ENCODE measurements at regions not wholly inside any gene's neighbourhood (a gene's known extent, or its start where the extent isn't known, plus 50 kb on each side); places are given as distances from the start of the nearest gene placed in this dataset.

- peak in 2 of 4 experiments; percentile 5 to 6 for DNase-seq
Observed at GRCh38 chr3:159130108-159130507, 328.3 kb downstream of the MFSD1 start.

- no peak for DNase-seq
Observed at GRCh38 chr3:159131376-159131775, 329.5 kb downstream of the MFSD1 start.

GRCh38 chr3:159137949-159138348, 336.1 kb downstream of the MFSD1 start:
- no peak for DNase-seq

- DNase-seq, result no peak
Observed at GRCh38 chr3:159139326-159139725, 337.5 kb downstream of the MFSD1 start.

GRCh38 chr3:159144472-159144871, 342.6 kb downstream of the MFSD1 start:
- no peak for DNase-seq

- DNase-seq, result no peak
Observed at GRCh38 chr3:159144891-159145290, 343.0 kb downstream of the MFSD1 start.

GRCh38 chr3:159146392-159146791, 344.5 kb downstream of the MFSD1 start:
- no peak for DNase-seq

- DNase-seq, result no peak
Observed at GRCh38 chr3:159146856-159147435, 345.1 kb downstream of the MFSD1 start.

- no peak for DNase-seq
Observed at GRCh38 chr3:159147813-159148212, 346.0 kb downstream of the MFSD1 start.

- no peak for DNase-seq
Observed at GRCh38 chr3:159148466-159148865, 346.6 kb downstream of the MFSD1 start.

- no peak for DNase-seq
Observed at GRCh38 chr3:159149131-159149530, 347.3 kb downstream of the MFSD1 start.

- DNase-seq, result no peak
Observed at GRCh38 chr3:159149633-159150032, 347.8 kb downstream of the MFSD1 start.

GRCh38 chr3:159150180-159150579, 348.3 kb downstream of the MFSD1 start:
- no peak for DNase-seq

- DNase-seq, result no peak
Observed at GRCh38 chr3:159151130-159151529, 349.3 kb downstream of the MFSD1 start.

GRCh38 chr3:159157275-159157674, 355.4 kb downstream of the MFSD1 start:
- no peak for DNase-seq

- DNase-seq, result no peak
Observed at GRCh38 chr3:159158213-159158612, 356.4 kb downstream of the MFSD1 start.

- no peak for DNase-seq
Observed at GRCh38 chr3:159158801-159159200, 356.9 kb downstream of the MFSD1 start.

- DNase-seq, result no peak
Observed at GRCh38 chr3:159159546-159159945, 357.7 kb downstream of the MFSD1 start.

GRCh38 chr3:159163656-159164055, 361.8 kb downstream of the MFSD1 start:
- DNase-seq, result no peak

- no peak for DNase-seq
Observed at GRCh38 chr3:159165961-159166360, 364.1 kb downstream of the MFSD1 start.

GRCh38 chr3:159166899-159167586, 365.2 kb downstream of the MFSD1 start:
- DNase-seq, result no peak

- no peak for DNase-seq
Observed at GRCh38 chr3:159168788-159169187, 366.9 kb downstream of the MFSD1 start.

GRCh38 chr3:159169828-159170227, 368.0 kb downstream of the MFSD1 start:
- peak; percentile 4 to 58 (median 32) for DNase-seq

- DNase-seq, result no peak
Observed at GRCh38 chr3:159170436-159171003, 368.7 kb downstream of the MFSD1 start.
